SK-N-SH (cell line): ENCODE measurements at regions not wholly inside any gene's neighbourhood (a gene's known extent, or its start where the extent isn't known, plus 50 kb on each side); places are given as distances from the start of the nearest gene placed in this dataset.

Experiments used
- CTCF ChIA-PET: fragments of 300-600, 350-600 bp; formaldehyde crosslinking; extraction: SDS; loops from one replicate; lab custom pipeline; 2021; lab: Yijun Ruan, JAX
- POLR2A ChIA-PET: fragments of 350-600 bp; sonication (Branson Sonifier 250); formaldehyde crosslinking; extraction: SDS; loops from one replicate; lab custom pipeline; 2020; ENCODE audit warnings: antibody characterized with exemption, inconsistent platforms; lab: Yijun Ruan, JAX
- DNase-seq: peaks from one replicate; pipeline ENCODE4 v3.0.0; 2012
- H2AFZ ChIP-seq: fragments of 200-600 bp; sonication (generic); 2 replicates; pipeline ENCODE4 v1.8.1; 2016; ENCODE audit warnings: antibody characterized with exemption, mild to moderate bottlenecking, low read depth
- H3F3A ChIP-seq: fragments of 200-600 bp; sonication (generic); replicated peaks from 2 replicates; pipeline ENCODE3; 2016; ENCODE audit warnings: antibody characterized with exemption, mild to moderate bottlenecking; ENCODE audit not compliant: insufficient read depth
- H3K27ac ChIP-seq, 2 experiments: fragments of 200-500 bp in 1 of 2; fragments of 200-600 bp in 1 of 2; sonication (Bioruptor generic) in 1 of 2; sonication (generic), shearing (Covaris generic) in 1 of 2; 2 replicates each; pipeline versions ENCODE4 v1.5.1 to v1.6.1; 2014 to 2016; ENCODE audit warnings: low read depth in 2 of 2, inconsistent platforms in 1 of 2, low read length in 1 of 2, mild to moderate bottlenecking in 1 of 2, mixed read lengths in 1 of 2
- H3K27me3 ChIP-seq: fragments of 200-600 bp; sonication (generic), shearing (Covaris generic); 2 replicates; pipeline ENCODE4 v1.6.1; 2016; ENCODE audit warnings: mixed run types; ENCODE audit not compliant: insufficient read depth
- H3K36me3 ChIP-seq, 2 experiments: fragments of 200-500 bp in 1 of 2; fragments of 200-600 bp in 1 of 2; sonication (Bioruptor generic) in 1 of 2; sonication (generic) in 1 of 2; replicated peaks in 1 of 2; 2 replicates each; pipeline versions ENCODE3 to v1.5.1; 2014 to 2016; ENCODE audit warnings: low read length in 1 of 2, mild to moderate bottlenecking in 1 of 2; ENCODE audit not compliant: insufficient read depth in 2 of 2, control insufficient read depth in 1 of 2
- H3K4me1 ChIP-seq, 2 experiments: fragments of 200-500 bp in 1 of 2; fragments of 200-600 bp in 1 of 2; sonication (Bioruptor generic) in 1 of 2; sonication (generic), shearing (Covaris generic) in 1 of 2; 2 replicates each; pipeline versions ENCODE4 v1.5.1 to v1.6.1; 2014 to 2016; ENCODE audit warnings: low read depth in 1 of 2, low read length in 1 of 2, mixed run types in 1 of 2; ENCODE audit not compliant: insufficient read depth in 2 of 2, control insufficient read depth in 1 of 2
- H3K4me2 ChIP-seq: fragments of 200-600 bp; sonication (generic), shearing (Covaris generic); 2 replicates; pipeline ENCODE4 v1.6.1; 2017; ENCODE audit warnings: mixed run types
- H3K4me3 ChIP-seq, 2 experiments: fragments of 200-500 bp in 1 of 2; fragments of 200-600 bp in 1 of 2; sonication (Bioruptor generic) in 1 of 2; sonication (generic), shearing (Covaris generic) in 1 of 2; 2 replicates each; pipeline versions ENCODE4 v1.5.1 to v1.8.1; 2014 to 2016; ENCODE audit warnings: low read depth in 2 of 2, inconsistent platforms in 1 of 2, low read length in 1 of 2, mild to moderate bottlenecking in 1 of 2, mixed read lengths in 1 of 2, moderate library complexity in 1 of 2
- H3K79me2 ChIP-seq: fragments of 200-600 bp; sonication (generic); 2 replicates; pipeline ENCODE4 v1.8.1; 2017; ENCODE audit warnings: mild to moderate bottlenecking; ENCODE audit not compliant: insufficient read depth
- H3K9ac ChIP-seq: fragments of 200-600 bp; sonication (generic); 2 replicates; pipeline ENCODE4 v1.6.1; 2017; ENCODE audit warnings: mixed run types
- H3K9me2 ChIP-seq: fragments of 200-600 bp; sonication (generic); 2 replicates; pipeline ENCODE4 v1.6.1; 2017; ENCODE audit warnings: mixed run types
- H3K9me3 ChIP-seq: fragments of 200-600 bp; sonication (generic); 2 replicates; pipeline ENCODE4 v1.6.1; 2017; ENCODE audit warnings: mixed run types, mild to moderate bottlenecking, moderate library complexity
- H4K20me1 ChIP-seq: fragments of 200-600 bp; sonication (generic); 2 replicates; pipeline ENCODE4 v1.6.1; 2017; ENCODE audit warnings: mild to moderate bottlenecking, mixed run types; ENCODE audit not compliant: insufficient read depth
- EZH2phosphoT487 ChIP-seq: fragments of 200-600 bp; sonication (generic); IDR thresholded peaks from 2 replicates; pipeline ENCODE4 v1.6.1; 2017; ENCODE audit warnings: low read depth, mixed run types, mild to moderate bottlenecking, antibody characterized with exemption, moderate library complexity, borderline replicate concordance
- FOXJ3 ChIP-seq: sonication (generic); formaldehyde crosslinking; IDR thresholded peaks from 2 replicates; pipeline ENCODE4 v1.5.1; 2020; ENCODE audit warnings: mild to moderate bottlenecking, missing genetic modification reagents
- GABPA ChIP-seq: IDR thresholded peaks from 2 replicates; pipeline ENCODE4 v1.4.0; 2012; ENCODE audit warnings: low read depth, mild to moderate bottlenecking
- GATA2 ChIP-seq: sonication (generic); formaldehyde crosslinking; IDR thresholded peaks from 2 replicates; pipeline ENCODE4 v1.5.0; 2020; ENCODE audit warnings: mild to moderate bottlenecking, missing genetic modification reagents
- JUND ChIP-seq: IDR thresholded peaks from 2 replicates; pipeline ENCODE4 v1.4.0; 2012
- MXI1 ChIP-seq: IDR thresholded peaks from 2 replicates; pipeline ENCODE4 v1.6.1; 2012; ENCODE audit warnings: mild to moderate bottlenecking, low read depth, low read length, improper control_type of control experiment
- NRF1 ChIP-seq: IDR thresholded peaks from 2 replicates; pipeline ENCODE4 v1.6.1; 2012; ENCODE audit warnings: low read depth, mild to moderate bottlenecking, low read length
- PBX3 ChIP-seq: IDR thresholded peaks from 2 replicates; pipeline ENCODE4; 2012
- RAD21 ChIP-seq: IDR thresholded peaks from 2 replicates; pipeline ENCODE4 v1.6.1; 2012; ENCODE audit warnings: mild to moderate bottlenecking, low read length
- RCOR1 ChIP-seq: fragments of 150-350 bp; IDR thresholded peaks from 2 replicates; pipeline ENCODE4 v1.6.1; 2017; ENCODE audit warnings: antibody characterized with exemption, low read length
- REST ChIP-seq: IDR thresholded peaks from 2 replicates; pipeline ENCODE4 v1.6.1; 2012; ENCODE audit warnings: mild to moderate bottlenecking, low read depth, low read length, moderate library complexity
- RXRA ChIP-seq: IDR thresholded peaks from 2 replicates; pipeline ENCODE4 v1.4.0; 2012; ENCODE audit warnings: low read depth, mild to moderate bottlenecking, borderline replicate concordance
- SIN3A ChIP-seq: IDR thresholded peaks from 2 replicates; pipeline ENCODE4 v1.6.1; 2012; ENCODE audit warnings: low read depth, mild to moderate bottlenecking, low read length, moderate library complexity, borderline replicate concordance
- SMC3 ChIP-seq: IDR thresholded peaks from 2 replicates; pipeline ENCODE4 v1.6.1; 2012; ENCODE audit warnings: low read depth, low read length, improper control_type of control experiment
- TAF1 ChIP-seq: IDR thresholded peaks from 2 replicates; pipeline ENCODE4 v1.6.1; 2012; ENCODE audit warnings: low read depth, mild to moderate bottlenecking, low read length, moderate library complexity, borderline replicate concordance
- TEAD4 ChIP-seq: IDR thresholded peaks from 2 replicates; pipeline ENCODE4 v1.4.0; 2012; ENCODE audit warnings: mild to moderate bottlenecking, borderline replicate concordance; ENCODE audit not compliant: insufficient read depth
- WGBS: methylation state at CpG from one replicate; pipeline ENCODE4 v1.1.6; 2017; ENCODE audit warnings: low lambda C conversion rate; 5-methylcytosine and 5-hydroxymethylcytosine counted together
- TF ChIP-seq, protein P1 (sequence below): IDR thresholded peaks from 2 replicates; pipeline ENCODE4 v1.4.0; 2012; ENCODE audit warnings: low read depth, borderline replicate concordance
- TF ChIP-seq, protein P2 (sequence below): IDR thresholded peaks from 2 replicates; pipeline ENCODE4 v1.4.0; 2012; ENCODE audit warnings: low read depth, borderline replicate concordance
- TF ChIP-seq, protein P3 (sequence below): IDR thresholded peaks from 2 replicates; pipeline ENCODE4 v1.4.0; 2012; ENCODE audit warnings: low read depth

GRCh38 chr2:23127465-23127864 lies 257.5 kb upstream of the KLHL29 start:
- Histone ChIP-seq H3K36me3 (no peaks in the 10 kb centered on the region), H3K9me3 (no peaks in the 10 kb centered on the region), H3K27ac (no peak overlapping the region), H2AFZ (no peak overlapping the region), H4K20me1 (no peaks in the 10 kb centered on the region), H3F3A (no peaks in the 10 kb centered on the region), H3K79me2 (no peaks in the 10 kb centered on the region), H3K4me1 (peaks cover 0 to 7% of the 10 kb centered on the region in 2 experiments; a peak in 1 of 4 replicates), H3K4me3 (no peak overlapping the region), H3K27me3 (no peaks in the 10 kb centered on the region), H3K4me2 (no peak overlapping the region), H3K9me2 (no peaks in the 10 kb centered on the region), H3K9ac (no peak overlapping the region)
- DNase-seq = no peak
- TF ChIP-seq PBX3 = no peak
- TF ChIP-seq NRF1 = no peak
- CTCF ChIA-PET = no interaction called here
- POLR2A ChIA-PET = no interaction called here
- WGBS = 21% methylated on average over 4 of the region's 4 CpGs

DNA sequence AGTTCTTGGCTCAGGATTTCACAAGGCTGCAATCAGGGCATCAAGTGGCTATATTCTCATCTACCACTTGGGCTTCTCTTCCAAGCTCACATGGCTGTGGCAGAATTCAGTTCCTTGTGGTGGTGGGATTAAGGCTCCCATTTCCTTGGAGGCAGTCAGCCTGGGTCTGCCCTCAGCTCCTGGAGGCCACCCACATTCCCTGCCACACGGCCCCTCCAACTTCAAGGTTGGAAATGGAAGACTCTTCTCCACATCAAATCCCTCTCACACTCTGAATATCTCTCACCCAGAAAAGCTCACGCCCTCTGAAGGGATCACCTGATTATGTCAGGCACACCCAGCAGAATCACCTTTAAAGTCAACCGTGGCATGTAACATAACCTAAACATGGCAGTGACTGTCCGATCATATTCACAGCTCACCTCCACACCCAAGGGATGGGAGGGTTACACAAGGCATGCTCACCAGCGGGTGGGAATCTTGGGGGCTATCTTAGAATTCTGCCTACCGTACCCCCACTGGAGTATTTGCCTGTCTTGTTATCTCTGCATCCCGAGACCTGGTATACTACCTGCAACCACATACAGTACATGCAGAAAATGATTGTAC lies 256.2 kb upstream of the KLHL29 start:
- no peaks in the 10 kb centered on the region for H3K9me2 ChIP-seq
- peaks cover 0 to 7% of the 10 kb centered on the region in 2 experiments; a peak in 1 of 4 replicates for H3K4me1 ChIP-seq
- H3K27ac ChIP-seq = no peak overlapping the region
- no peaks in the 10 kb centered on the region for H3K36me3 ChIP-seq
- no peaks in the 10 kb centered on the region for H3K79me2 ChIP-seq
- no peaks in the 10 kb centered on the region for H3K27me3 ChIP-seq
- ChIA-PET CTCF (interaction anchor here (1.0 kb wide), 1 partner anchor 14 kb away, joined by 3 read pairs; no protein-coding TSS in a partner anchor), POLR2A (no interaction called here)
- H4K20me1 ChIP-seq = no peaks in the 10 kb centered on the region
- 31% methylated on average over 7 of the region's 7 CpGs for WGBS
- no peak for DNase-seq
- H3K9ac ChIP-seq = no peak overlapping the region
- H3F3A ChIP-seq = no peaks in the 10 kb centered on the region
- no peaks in the 10 kb centered on the region for H3K9me3 ChIP-seq
- H3K4me3 ChIP-seq = no peak overlapping the region
- no peak overlapping the region for H3K4me2 ChIP-seq
- H2AFZ ChIP-seq = no peak overlapping the region
- TF ChIP-seq, protein P1, sequence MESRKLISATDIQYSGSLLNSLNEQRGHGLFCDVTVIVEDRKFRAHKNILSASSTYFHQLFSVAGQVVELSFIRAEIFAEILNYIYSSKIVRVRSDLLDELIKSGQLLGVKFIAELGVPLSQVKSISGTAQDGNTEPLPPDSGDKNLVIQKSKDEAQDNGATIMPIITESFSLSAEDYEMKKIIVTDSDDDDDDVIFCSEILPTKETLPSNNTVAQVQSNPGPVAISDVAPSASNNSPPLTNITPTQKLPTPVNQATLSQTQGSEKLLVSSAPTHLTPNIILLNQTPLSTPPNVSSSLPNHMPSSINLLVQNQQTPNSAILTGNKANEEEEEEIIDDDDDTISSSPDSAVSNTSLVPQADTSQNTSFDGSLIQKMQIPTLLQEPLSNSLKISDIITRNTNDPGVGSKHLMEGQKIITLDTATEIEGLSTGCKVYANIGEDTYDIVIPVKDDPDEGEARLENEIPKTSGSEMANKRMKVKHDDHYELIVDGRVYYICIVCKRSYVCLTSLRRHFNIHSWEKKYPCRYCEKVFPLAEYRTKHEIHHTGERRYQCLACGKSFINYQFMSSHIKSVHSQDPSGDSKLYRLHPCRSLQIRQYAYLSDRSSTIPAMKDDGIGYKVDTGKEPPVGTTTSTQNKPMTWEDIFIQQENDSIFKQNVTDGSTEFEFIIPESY = no peak
- TF ChIP-seq TAF1 (no peak), TEAD4 (no peak), REST (no peak), RCOR1 (no peak), FOXJ3 (CRISPR knock-in tag) (no peak), SIN3A (no peak), PBX3 (no peak), RAD21 (no peak), EZH2phosphoT487 (no peak), GABPA (no peak), JUND (no peak), SMC3 (no peak), GATA2 (no peak), RXRA (no peak), MXI1 (no peak)
- TF ChIP-seq, protein P2, sequence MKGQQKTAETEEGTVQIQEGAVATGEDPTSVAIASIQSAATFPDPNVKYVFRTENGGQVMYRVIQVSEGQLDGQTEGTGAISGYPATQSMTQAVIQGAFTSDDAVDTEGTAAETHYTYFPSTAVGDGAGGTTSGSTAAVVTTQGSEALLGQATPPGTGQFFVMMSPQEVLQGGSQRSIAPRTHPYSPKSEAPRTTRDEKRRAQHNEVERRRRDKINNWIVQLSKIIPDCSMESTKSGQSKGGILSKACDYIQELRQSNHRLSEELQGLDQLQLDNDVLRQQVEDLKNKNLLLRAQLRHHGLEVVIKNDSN = no peak
- TF ChIP-seq, protein P3, sequence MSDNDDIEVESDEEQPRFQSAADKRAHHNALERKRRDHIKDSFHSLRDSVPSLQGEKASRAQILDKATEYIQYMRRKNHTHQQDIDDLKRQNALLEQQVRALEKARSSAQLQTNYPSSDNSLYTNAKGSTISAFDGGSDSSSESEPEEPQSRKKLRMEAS = no peak
